Liver (tissue), 8 donors: ENCODE measurements at regions not wholly inside any gene's neighbourhood (a gene's known extent, or its start where the extent isn't known, plus 50 kb on each side); places are given as distances from the start of the nearest gene placed in this dataset.

Experiments used
- DNase-seq: peaks from one replicate; pipeline ENCODE4 v3.0.0-alpha.2; 2017; ENCODE audit warnings: low spot score
- H3K27ac ChIP-seq, 2 donors: one replicate each; pipeline ENCODE4 v1.7.0; 2013; ENCODE audit warnings: inconsistent platforms in 2 of 2, low read length in 2 of 2, control low read depth in 1 of 2, low read depth in 1 of 2, mild to moderate bottlenecking in 1 of 2
- H3K27me3 ChIP-seq, 4 donors: one replicate each; pipeline versions ENCODE4 v1.6.1 to v1.7.0; 2013; ENCODE audit warnings: low read length in 3 of 4, inconsistent platforms in 1 of 4, mild to moderate bottlenecking in 1 of 4, moderate library complexity in 1 of 4; ENCODE audit not compliant: control insufficient read depth in 4 of 4, insufficient read depth in 4 of 4
- H3K36me3 ChIP-seq, 4 donors: one replicate each; pipeline versions ENCODE4 v1.6.1 to v1.7.0; 2013; ENCODE audit warnings: low read length in 3 of 4, mild to moderate bottlenecking in 3 of 4, low read depth in 1 of 4, moderate library complexity in 1 of 4; ENCODE audit not compliant: control insufficient read depth in 4 of 4, insufficient read depth in 3 of 4
- H3K4me1 ChIP-seq, 4 donors: one replicate each; pipeline versions ENCODE4 v1.6.1 to v1.7.0; 2013; ENCODE audit warnings: low read length in 3 of 4, mild to moderate bottlenecking in 3 of 4, moderate library complexity in 1 of 4; ENCODE audit not compliant: control insufficient read depth in 4 of 4, insufficient read depth in 4 of 4
- H3K4me3 ChIP-seq, 3 donors: one replicate each; pipeline versions ENCODE4 v1.6.1 to v1.7.0; 2013; ENCODE audit warnings: low read length in 3 of 3, control low read depth in 1 of 3, low read depth in 1 of 3, mild to moderate bottlenecking in 1 of 3
- H3K9ac ChIP-seq, 2 donors: one replicate each; pipeline ENCODE4 v1.7.0; 2013; ENCODE audit warnings: low read length in 2 of 2, mild to moderate bottlenecking in 2 of 2, moderate library complexity in 2 of 2, control low read depth in 1 of 2, low read depth in 1 of 2
- H3K9me3 ChIP-seq, 4 donors: one replicate each; pipeline versions ENCODE4 v1.6.1 to v1.7.0; 2013; ENCODE audit warnings: low read length in 3 of 4; ENCODE audit not compliant: control insufficient read depth in 4 of 4
- CTCF ChIP-seq: fragments of 150-350 bp; IDR thresholded peaks from 2 replicates; pipeline ENCODE4 v1.5.1; 2017; ENCODE audit warnings: improper control_type of control experiment, low read depth, low read length; ENCODE audit not compliant: missing input control
- FOXA1 ChIP-seq: IDR thresholded peaks from 2 replicates; pipeline ENCODE4 v1.6.1; 2016; ENCODE audit warnings: antibody characterized with exemption
- FOXA2 ChIP-seq: IDR thresholded peaks from 2 replicates; pipeline ENCODE4 v1.6.1; 2016; ENCODE audit warnings: antibody characterized with exemption
- GABPA ChIP-seq, 2 donors: IDR thresholded peaks in 1 of 2; conservative IDR thresholded peaks in 1 of 2; 2 replicates each; pipeline ENCODE4 v1.6.1; 2016; ENCODE audit warnings: antibody characterized with exemption in 2 of 2, mild to moderate bottlenecking in 1 of 2, moderate library complexity in 1 of 2
- HNF4A ChIP-seq, 2 donors: conservative IDR thresholded peaks; 2 replicates each; pipeline ENCODE4 v1.6.1; 2016; ENCODE audit warnings: antibody characterized with exemption in 2 of 2, mild to moderate bottlenecking in 2 of 2
- HNF4G ChIP-seq: IDR thresholded peaks from 2 replicates; pipeline ENCODE4 v1.6.1; 2016; ENCODE audit warnings: antibody characterized with exemption
- JUND ChIP-seq, 2 donors: IDR thresholded peaks; 2 replicates each; pipeline ENCODE4 v1.6.1; 2016; ENCODE audit warnings: antibody characterized with exemption in 2 of 2
- MAX ChIP-seq: IDR thresholded peaks from 2 replicates; pipeline ENCODE4 v1.6.1; 2016; ENCODE audit warnings: antibody characterized with exemption
- NR2F2 ChIP-seq: IDR thresholded peaks from 2 replicates; pipeline ENCODE4 v1.6.1; 2016; ENCODE audit warnings: antibody characterized with exemption
- RAD21 ChIP-seq, 2 donors: IDR thresholded peaks; 2 replicates each; pipeline ENCODE4 v1.6.1; 2016; ENCODE audit warnings: antibody characterized with exemption in 2 of 2, mild to moderate bottlenecking in 2 of 2
- RXRA ChIP-seq, 2 donors: IDR thresholded peaks; 2 replicates each; pipeline ENCODE4 v1.6.1; 2017 to 2018; ENCODE audit warnings: antibody characterized with exemption in 2 of 2, mild to moderate bottlenecking in 1 of 2
- SP1 ChIP-seq: IDR thresholded peaks from 2 replicates; pipeline ENCODE4 v1.6.1; 2018; ENCODE audit warnings: antibody characterized with exemption, mild to moderate bottlenecking
- TAF1 ChIP-seq: conservative IDR thresholded peaks from 2 replicates; pipeline ENCODE4 v1.6.1; 2016; ENCODE audit warnings: antibody characterized with exemption, mild to moderate bottlenecking
- YY1 ChIP-seq: IDR thresholded peaks from 2 replicates; pipeline ENCODE4 v1.6.1; 2016; ENCODE audit warnings: antibody characterized with exemption, mild to moderate bottlenecking
- WGBS: extraction: QIAGEN DNeasy Blood & Tissue Kit; methylation state at CpG from one replicate; pipeline ENCODE4 v1.1.7; 2013; 5-methylcytosine and 5-hydroxymethylcytosine counted together
- TF ChIP-seq, protein P1 (sequence below): IDR thresholded peaks from 2 replicates; pipeline ENCODE4 v1.6.1; 2016; ENCODE audit warnings: antibody characterized with exemption
- TF ChIP-seq, protein P2 (sequence below): IDR thresholded peaks from 2 replicates; pipeline ENCODE4 v1.6.1; 2016; ENCODE audit warnings: antibody characterized with exemption, mild to moderate bottlenecking
- TF ChIP-seq, protein P3 (sequence below): IDR thresholded peaks from 2 replicates; pipeline ENCODE4 v1.6.1; 2016; ENCODE audit warnings: antibody characterized with exemption
- donor health status: healthy.
- donor health status: healthy.
- donor health status: healthy.
- donor health status: healthy.
- donor health status: healthy.

- H3K9me3 ChIP-seq = no peaks in the 10 kb centered on the region
- TF ChIP-seq RAD21 (IDR thresholded peaks at IDR 0.05) (no peak), RXRA (IDR thresholded peaks at IDR 0.05) (no peak), FOXA2 (no peak), HNF4A (conservative IDR thresholded peaks at IDR 0.05) (no peak), FOXA1 (no peak), GABPA (IDR thresholded peaks at IDR 0.05 in 1 of 2, conservative IDR thresholded peaks at IDR 0.05 in 1 of 2) (no peak), MAX (no peak), NR2F2 (no peak), YY1 (no peak)
- TF ChIP-seq, protein P1, sequence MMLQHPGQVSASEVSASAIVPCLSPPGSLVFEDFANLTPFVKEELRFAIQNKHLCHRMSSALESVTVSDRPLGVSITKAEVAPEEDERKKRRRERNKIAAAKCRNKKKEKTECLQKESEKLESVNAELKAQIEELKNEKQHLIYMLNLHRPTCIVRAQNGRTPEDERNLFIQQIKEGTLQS = no peak
- no peak overlapping the region for H3K4me3 ChIP-seq
- no peaks in the 10 kb centered on the region for H3K36me3 ChIP-seq
- H3K27ac ChIP-seq = no peak overlapping the region
- 26% methylated on average over 5 of the region's 5 CpGs for WGBS
- DNase-seq = no peak
- H3K4me1 ChIP-seq = peaks cover 0 to 14% (median 12%) of the 10 kb centered on the region in 4 donors
- no peak overlapping the region for H3K9ac ChIP-seq
- H3K27me3 ChIP-seq = peaks cover 0 to 24% (median 7%) of the 10 kb centered on the region in 4 donors
Measured at GRCh38 chr12:114478865-114479264, 72.9 kb upstream of the TBX5 start.

- no peak for DNase-seq
- Histone ChIP-seq H3K9ac (no peak overlapping the region), H3K4me1 (peaks cover 0 to 14% (median 12%) of the 10 kb centered on the region in 4 donors), H3K36me3 (no peaks in the 10 kb centered on the region), H3K27me3 (peaks cover 0 to 22% (median 7%) of the 10 kb centered on the region in 4 donors), H3K9me3 (no peaks in the 10 kb centered on the region), H3K27ac (no peak overlapping the region), H3K4me3 (no peak overlapping the region)
- TF ChIP-seq FOXA1 (no peak), GABPA (IDR thresholded peaks at IDR 0.05 in 1 of 2, conservative IDR thresholded peaks at IDR 0.05 in 1 of 2) (no peak), SP1 (no peak), HNF4G (no peak), TAF1 (no peak), RAD21 (IDR thresholded peaks at IDR 0.05) (no peak), RXRA (IDR thresholded peaks at IDR 0.05) (no peak), CTCF (no peak), NR2F2 (no peak), JUND (IDR thresholded peaks at IDR 0.05) (no peak), FOXA2 (no peak), MAX (no peak), HNF4A (conservative IDR thresholded peaks at IDR 0.05) (no peak)
- TF ChIP-seq, protein P2, sequence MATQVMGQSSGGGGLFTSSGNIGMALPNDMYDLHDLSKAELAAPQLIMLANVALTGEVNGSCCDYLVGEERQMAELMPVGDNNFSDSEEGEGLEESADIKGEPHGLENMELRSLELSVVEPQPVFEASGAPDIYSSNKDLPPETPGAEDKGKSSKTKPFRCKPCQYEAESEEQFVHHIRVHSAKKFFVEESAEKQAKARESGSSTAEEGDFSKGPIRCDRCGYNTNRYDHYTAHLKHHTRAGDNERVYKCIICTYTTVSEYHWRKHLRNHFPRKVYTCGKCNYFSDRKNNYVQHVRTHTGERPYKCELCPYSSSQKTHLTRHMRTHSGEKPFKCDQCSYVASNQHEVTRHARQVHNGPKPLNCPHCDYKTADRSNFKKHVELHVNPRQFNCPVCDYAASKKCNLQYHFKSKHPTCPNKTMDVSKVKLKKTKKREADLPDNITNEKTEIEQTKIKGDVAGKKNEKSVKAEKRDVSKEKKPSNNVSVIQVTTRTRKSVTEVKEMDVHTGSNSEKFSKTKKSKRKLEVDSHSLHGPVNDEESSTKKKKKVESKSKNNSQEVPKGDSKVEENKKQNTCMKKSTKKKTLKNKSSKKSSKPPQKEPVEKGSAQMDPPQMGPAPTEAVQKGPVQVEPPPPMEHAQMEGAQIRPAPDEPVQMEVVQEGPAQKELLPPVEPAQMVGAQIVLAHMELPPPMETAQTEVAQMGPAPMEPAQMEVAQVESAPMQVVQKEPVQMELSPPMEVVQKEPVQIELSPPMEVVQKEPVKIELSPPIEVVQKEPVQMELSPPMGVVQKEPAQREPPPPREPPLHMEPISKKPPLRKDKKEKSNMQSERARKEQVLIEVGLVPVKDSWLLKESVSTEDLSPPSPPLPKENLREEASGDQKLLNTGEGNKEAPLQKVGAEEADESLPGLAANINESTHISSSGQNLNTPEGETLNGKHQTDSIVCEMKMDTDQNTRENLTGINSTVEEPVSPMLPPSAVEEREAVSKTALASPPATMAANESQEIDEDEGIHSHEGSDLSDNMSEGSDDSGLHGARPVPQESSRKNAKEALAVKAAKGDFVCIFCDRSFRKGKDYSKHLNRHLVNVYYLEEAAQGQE = no peak
- TF ChIP-seq, protein P3, sequence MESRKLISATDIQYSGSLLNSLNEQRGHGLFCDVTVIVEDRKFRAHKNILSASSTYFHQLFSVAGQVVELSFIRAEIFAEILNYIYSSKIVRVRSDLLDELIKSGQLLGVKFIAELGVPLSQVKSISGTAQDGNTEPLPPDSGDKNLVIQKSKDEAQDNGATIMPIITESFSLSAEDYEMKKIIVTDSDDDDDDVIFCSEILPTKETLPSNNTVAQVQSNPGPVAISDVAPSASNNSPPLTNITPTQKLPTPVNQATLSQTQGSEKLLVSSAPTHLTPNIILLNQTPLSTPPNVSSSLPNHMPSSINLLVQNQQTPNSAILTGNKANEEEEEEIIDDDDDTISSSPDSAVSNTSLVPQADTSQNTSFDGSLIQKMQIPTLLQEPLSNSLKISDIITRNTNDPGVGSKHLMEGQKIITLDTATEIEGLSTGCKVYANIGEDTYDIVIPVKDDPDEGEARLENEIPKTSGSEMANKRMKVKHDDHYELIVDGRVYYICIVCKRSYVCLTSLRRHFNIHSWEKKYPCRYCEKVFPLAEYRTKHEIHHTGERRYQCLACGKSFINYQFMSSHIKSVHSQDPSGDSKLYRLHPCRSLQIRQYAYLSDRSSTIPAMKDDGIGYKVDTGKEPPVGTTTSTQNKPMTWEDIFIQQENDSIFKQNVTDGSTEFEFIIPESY = no peak
- TF ChIP-seq, protein P1 = no peak
- 18% methylated on average over 5 of the region's 5 CpGs for WGBS
Measured at GRCh38 chr12:114477989-114478395, 72.0 kb upstream of the TBX5 start.
